ENCODE measurements at regions not wholly inside any gene's neighbourhood (a gene's known extent, or its start where the extent isn't known, plus 50 kb on each side); places are given as distances from the start of the nearest gene placed in this dataset.

DNA sequence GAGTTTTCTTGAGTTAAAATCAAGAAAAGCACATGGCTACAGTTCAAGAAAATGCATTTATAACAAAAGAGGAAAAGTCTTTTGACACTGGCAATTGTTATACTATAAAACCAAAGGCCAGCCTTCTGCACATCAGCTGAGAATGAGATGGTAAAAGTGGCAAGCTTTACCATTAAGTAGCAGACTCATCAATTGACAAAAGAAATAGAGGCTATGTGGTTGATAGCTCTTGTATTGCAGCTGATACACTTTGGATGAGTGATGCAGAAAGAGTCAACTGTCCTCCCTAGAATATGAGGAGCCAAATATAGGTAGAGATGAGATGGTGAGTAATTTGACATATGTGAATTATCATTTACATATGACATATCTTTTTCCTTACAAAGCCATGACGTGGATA lies 1100.9 kb upstream of the CDH6 start:
- TF ChIP-seq, protein P1, sequence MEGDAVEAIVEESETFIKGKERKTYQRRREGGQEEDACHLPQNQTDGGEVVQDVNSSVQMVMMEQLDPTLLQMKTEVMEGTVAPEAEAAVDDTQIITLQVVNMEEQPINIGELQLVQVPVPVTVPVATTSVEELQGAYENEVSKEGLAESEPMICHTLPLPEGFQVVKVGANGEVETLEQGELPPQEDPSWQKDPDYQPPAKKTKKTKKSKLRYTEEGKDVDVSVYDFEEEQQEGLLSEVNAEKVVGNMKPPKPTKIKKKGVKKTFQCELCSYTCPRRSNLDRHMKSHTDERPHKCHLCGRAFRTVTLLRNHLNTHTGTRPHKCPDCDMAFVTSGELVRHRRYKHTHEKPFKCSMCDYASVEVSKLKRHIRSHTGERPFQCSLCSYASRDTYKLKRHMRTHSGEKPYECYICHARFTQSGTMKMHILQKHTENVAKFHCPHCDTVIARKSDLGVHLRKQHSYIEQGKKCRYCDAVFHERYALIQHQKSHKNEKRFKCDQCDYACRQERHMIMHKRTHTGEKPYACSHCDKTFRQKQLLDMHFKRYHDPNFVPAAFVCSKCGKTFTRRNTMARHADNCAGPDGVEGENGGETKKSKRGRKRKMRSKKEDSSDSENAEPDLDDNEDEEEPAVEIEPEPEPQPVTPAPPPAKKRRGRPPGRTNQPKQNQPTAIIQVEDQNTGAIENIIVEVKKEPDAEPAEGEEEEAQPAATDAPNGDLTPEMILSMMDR (IDR thresholded peaks at IDR 0.05; ENCODE audit: low read length, missing control alignments), result no peak
- no peak overlapping the region for H3K4me3 ChIP-seq (replicated peaks; ENCODE audit: low read depth, low read length)
- no peak for DNase-seq (ENCODE audit: low read depth)

DNA sequence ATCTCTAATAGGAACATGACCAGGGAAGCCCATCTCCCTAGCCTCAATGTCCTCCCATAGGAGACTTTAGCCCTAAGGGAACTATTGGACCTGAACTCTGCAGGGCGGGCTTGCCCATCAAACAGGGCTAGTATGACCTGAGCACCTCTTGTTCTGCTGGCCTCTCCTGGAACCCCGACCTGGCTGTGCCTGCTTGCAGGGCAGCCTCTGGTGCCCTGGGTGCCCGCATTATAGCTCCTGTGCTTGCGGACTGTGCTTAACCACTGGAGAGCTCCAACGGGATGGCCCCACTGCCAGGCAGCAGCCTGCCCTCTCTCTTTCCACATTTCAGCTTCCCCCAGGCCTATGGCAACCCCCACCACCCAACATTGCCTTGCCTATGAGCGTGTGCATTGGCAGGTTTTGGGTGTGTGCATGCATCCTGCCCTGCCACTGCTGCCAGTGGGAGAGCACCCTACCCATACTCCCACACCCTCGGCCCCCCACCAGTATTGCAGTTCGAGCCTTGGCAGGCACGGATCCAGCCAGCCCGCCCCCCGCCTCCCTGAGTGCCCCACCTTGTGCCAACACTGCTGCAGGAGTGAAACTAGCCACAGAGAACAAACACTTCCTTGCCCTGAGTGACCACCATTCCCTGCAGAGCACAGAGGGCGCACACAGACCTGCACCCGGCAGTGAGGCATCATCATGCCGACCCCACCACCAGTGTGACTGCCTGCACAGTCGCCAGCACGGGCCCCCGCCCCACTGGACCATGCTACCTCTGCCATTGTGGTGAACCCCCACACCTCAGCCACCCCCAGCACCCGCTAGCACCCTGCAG lies 1123.8 kb upstream of the CDH6 start:
- no peak overlapping the region for H3K4me3 ChIP-seq (replicated peaks; ENCODE audit: low read depth, low read length)
- no peak for DNase-seq (ENCODE audit: low read depth)
- TF ChIP-seq, protein P1 (IDR thresholded peaks at IDR 0.05; ENCODE audit: low read length, missing control alignments), result no peak

DNA sequence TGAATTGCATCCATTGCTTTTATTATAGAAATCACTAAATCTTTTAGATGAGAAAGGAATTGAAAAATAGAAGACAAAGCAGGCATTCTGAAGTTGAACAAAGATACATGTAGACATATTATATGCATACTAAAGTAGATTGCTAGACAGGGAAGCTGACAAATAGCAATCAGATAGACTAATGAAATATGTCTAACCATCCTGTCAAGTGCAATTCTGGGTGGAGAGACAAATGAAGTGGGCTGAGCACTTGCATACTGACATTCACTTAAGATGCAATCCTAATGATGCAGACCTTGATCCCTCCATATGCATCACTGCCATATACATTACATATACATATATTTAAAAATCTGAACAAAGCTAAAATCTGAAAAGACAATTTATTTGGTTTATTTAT lies 1130.0 kb upstream of the CDH6 start:
- TF ChIP-seq, protein P1 (IDR thresholded peaks at IDR 0.05; ENCODE audit: low read length, missing control alignments), result no peak
- no peak for DNase-seq (ENCODE audit: low read depth)

DNA sequence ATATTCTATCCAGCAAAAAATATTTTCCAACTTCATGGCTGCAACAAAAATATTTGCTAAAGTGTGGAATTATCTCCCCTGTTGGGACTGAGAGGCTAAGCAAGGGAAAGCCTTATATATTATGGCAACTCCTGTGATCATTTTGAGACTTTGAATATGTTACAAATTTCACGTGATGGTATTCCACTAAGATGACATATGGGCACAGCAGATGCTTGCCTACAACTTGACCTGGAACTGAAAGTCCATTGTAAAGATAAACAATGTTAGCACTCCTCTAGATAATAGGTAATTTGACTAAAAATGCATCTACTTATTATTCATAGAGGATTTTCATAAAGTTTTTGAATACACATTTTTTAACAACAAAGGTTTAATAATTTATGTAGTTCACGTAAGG lies 1141.5 kb upstream of the CDH6 start:
- TF ChIP-seq, protein P1 (IDR thresholded peaks at IDR 0.05; ENCODE audit: low read length, missing control alignments), result no peak
- no peak for DNase-seq (ENCODE audit: low read depth)
- H3K4me3 ChIP-seq (replicated peaks; ENCODE audit: low read depth, low read length), result no peak overlapping the region

More for the DNA sequence above, 1130.0 kb upstream of the CDH6 start:
- H3K4me3 ChIP-seq (replicated peaks; ENCODE audit: low read depth, low read length), result no peak overlapping the region

DNA sequence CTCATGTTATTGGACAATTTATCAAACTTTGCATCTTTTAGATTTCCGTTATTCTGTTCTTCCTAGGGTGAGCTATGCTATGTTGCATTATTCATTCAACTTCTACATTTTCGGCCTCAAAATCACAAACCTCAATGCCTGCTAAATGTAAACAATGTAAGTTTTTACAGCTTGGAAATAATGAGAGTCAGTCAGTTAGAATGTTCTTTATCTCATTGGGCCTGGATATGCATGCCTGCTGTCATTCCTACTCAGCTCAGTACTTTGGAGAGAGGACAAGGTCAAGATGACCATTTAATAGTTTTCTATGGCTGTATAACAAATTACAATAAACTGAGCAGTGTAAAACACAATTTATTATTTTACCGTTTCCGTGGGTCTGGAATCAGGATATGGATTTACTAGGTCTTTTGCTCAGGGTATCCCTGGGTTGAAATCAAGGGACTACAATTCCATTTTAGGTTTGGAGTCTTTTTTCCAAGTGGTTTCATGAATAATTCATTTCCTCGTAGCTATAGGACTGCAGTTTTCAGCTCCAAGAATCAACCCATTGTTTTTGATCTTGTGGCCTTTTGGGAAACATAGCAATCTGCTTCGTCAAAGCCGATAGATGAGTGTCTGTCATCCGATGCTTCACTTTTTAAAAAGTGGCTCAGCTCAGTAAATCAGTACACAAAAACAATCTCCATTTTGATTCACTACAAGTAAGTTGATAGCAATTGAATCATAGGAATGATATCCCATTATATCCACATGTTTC lies 1143.2 kb upstream of the CDH6 start:
- no peak overlapping the region for H3K4me3 ChIP-seq (replicated peaks; ENCODE audit: low read depth, low read length)
- DNase-seq (ENCODE audit: low read depth), result peak; percentile 7
- TF ChIP-seq, protein P1 (IDR thresholded peaks at IDR 0.05; ENCODE audit: low read length, missing control alignments), result no peak

DNA sequence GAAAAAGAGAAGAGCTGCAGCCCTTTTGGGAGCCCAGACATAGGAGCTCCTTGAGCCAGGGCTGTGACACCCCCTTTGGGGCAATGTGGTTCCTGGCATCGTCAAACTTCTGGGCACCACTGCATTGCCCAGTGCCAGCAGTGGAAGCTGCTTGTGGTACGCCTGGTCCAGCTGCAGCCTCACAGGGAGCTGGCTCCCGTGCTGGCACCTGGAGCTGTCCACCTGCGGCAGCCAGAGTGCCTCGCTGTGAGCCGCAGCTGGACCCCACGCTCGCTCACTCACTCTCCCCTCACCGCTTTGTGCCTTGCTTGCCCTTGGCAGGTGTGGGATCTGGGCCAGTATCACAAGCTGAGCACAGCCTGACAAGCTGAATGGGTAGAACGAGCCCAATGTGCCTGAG lies 1150.8 kb upstream of the CDH6 start:
- DNase-seq (ENCODE audit: low read depth), result no peak

More for the DNA sequence above, 1150.8 kb upstream of the CDH6 start:
- TF ChIP-seq, protein P1 (IDR thresholded peaks at IDR 0.05; ENCODE audit: low read length, missing control alignments), result no peak
- no peak overlapping the region for H3K4me3 ChIP-seq (replicated peaks; ENCODE audit: low read depth, low read length)

Data from fibroblast of pulmonary artery (primary cell).